ENCODE measurements at regions not wholly inside any gene's neighbourhood (a gene's known extent, or its start where the extent isn't known, plus 50 kb on each side); places are given as distances from the start of the nearest gene placed in this dataset.

DNA sequence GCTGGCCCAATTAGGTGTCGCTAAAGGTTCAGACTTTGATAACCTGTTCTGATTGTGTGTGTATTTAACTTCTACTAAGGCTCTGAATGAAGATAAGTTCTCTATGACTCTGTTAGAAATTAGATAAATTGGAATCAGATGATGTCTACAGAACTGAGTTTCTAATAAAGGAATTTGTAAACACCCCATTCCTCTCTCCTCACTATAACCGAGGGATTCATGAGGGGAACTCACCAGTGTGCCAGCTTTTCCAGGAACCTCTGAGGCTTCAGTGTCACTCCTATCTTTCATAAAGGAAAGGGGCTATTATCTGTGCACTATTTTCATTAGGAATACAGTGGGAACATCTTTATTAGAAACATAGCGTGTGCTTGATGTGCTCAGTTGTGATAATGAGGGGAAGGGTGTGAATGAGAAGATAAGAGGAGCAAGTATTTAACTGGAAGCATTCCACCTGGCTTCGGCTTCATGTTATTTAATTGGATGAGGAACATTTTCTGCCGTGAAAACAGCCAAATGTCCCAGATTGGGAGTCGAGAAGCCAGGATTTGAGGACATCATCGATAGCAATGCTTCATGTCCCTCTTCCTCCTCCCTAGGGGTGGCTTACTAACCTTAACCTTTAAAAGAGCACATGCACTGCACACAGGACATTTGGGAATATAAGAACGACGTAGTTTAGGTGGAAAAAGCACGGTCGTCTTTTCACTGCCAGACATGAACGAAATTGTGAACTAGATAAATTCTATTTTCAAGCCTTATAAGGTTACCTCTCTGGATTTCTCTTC is 84.8 kb upstream of the TCF4 start:
- TF ChIP-seq, protein P1, sequence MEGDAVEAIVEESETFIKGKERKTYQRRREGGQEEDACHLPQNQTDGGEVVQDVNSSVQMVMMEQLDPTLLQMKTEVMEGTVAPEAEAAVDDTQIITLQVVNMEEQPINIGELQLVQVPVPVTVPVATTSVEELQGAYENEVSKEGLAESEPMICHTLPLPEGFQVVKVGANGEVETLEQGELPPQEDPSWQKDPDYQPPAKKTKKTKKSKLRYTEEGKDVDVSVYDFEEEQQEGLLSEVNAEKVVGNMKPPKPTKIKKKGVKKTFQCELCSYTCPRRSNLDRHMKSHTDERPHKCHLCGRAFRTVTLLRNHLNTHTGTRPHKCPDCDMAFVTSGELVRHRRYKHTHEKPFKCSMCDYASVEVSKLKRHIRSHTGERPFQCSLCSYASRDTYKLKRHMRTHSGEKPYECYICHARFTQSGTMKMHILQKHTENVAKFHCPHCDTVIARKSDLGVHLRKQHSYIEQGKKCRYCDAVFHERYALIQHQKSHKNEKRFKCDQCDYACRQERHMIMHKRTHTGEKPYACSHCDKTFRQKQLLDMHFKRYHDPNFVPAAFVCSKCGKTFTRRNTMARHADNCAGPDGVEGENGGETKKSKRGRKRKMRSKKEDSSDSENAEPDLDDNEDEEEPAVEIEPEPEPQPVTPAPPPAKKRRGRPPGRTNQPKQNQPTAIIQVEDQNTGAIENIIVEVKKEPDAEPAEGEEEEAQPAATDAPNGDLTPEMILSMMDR (IDR thresholded peaks at IDR 0.05): no peak
- TF ChIP-seq EP300 (IDR thresholded peaks at IDR 0.05) (no peak), POLR2AphosphoS5 (IDR thresholded peaks at IDR 0.05) (no peak), POLR2A (IDR thresholded peaks at IDR 0.05) (no peak)
